IPS-15b (cell line): ENCODE measurements at regions not wholly inside any gene's neighbourhood (a gene's known extent, or its start where the extent isn't known, plus 50 kb on each side); places are given as distances from the start of the nearest gene placed in this dataset.

Source experiments
- H3K27me3 ChIP-seq: one replicate; pipeline ENCODE4 v1.6.1; 2013; ENCODE audit warnings: low read length; ENCODE audit not compliant: control insufficient read depth, insufficient read depth
- H3K36me3 ChIP-seq: one replicate; pipeline ENCODE4 v1.6.1; 2013; ENCODE audit warnings: low read length; ENCODE audit not compliant: control insufficient read depth, insufficient read depth
- H3K4me1 ChIP-seq: one replicate; pipeline ENCODE4 v1.6.1; 2013; ENCODE audit warnings: mild to moderate bottlenecking, low read length; ENCODE audit not compliant: control insufficient read depth, insufficient read depth
- H3K4me3 ChIP-seq: one replicate; pipeline ENCODE4 v1.5.1; 2013; ENCODE audit warnings: low read depth, low read length
- H3K9ac ChIP-seq: one replicate; pipeline ENCODE4 v1.6.1; 2013; ENCODE audit warnings: low read depth, mild to moderate bottlenecking, low read length
- H3K9me3 ChIP-seq: one replicate; pipeline ENCODE4 v1.6.1; 2013; ENCODE audit warnings: mild to moderate bottlenecking, low read length; ENCODE audit not compliant: control insufficient read depth, insufficient read depth

- Histone ChIP-seq H3K9me3 (no peaks in the 10 kb centered on the region), H3K9ac (no peak overlapping the region), H3K4me1 (peaks cover 4% of the 10 kb centered on the region), H3K36me3 (no peaks in the 10 kb centered on the region), H3K27me3 (no peaks in the 10 kb centered on the region), H3K4me3 (no peak overlapping the region)
Observed at GRCh38 chr11:134904103-134904790, 492.2 kb upstream of the B3GAT1 start.

GRCh38 chr11:134901955-134902918, 490.2 kb upstream of the B3GAT1 start:
- Histone ChIP-seq H3K27me3 (no peaks in the 10 kb centered on the region), H3K4me1 (peaks cover 4% of the 10 kb centered on the region)

GRCh38 chr11:134901542-134901941, 489.5 kb upstream of the B3GAT1 start:
- Histone ChIP-seq H3K4me3 (no peak overlapping the region), H3K9me3 (no peaks in the 10 kb centered on the region), H3K9ac (no peak overlapping the region), H3K36me3 (no peaks in the 10 kb centered on the region), H3K27me3 (no peaks in the 10 kb centered on the region), H3K4me1 (peaks cover 4% of the 10 kb centered on the region)

More at GRCh38 chr11:134901955-134902918, 490.2 kb upstream of the B3GAT1 start:
- Histone ChIP-seq H3K9ac (no peak overlapping the region), H3K4me3 (no peak overlapping the region), H3K9me3 (no peaks in the 10 kb centered on the region), H3K36me3 (no peaks in the 10 kb centered on the region)

- Histone ChIP-seq H3K9me3 (no peaks in the 10 kb centered on the region), H3K27me3 (no peaks in the 10 kb centered on the region), H3K4me1 (no peaks in the 10 kb centered on the region), H3K36me3 (no peaks in the 10 kb centered on the region), H3K4me3 (no peak overlapping the region), H3K9ac (no peak overlapping the region)
Observed at GRCh38 chr11:134893810-134894685, 482.0 kb upstream of the B3GAT1 start.

GRCh38 chr11:134890446-134890845, 478.4 kb upstream of the B3GAT1 start:
- no peaks in the 10 kb centered on the region for H3K9me3 ChIP-seq
- no peak overlapping the region for H3K4me3 ChIP-seq
- H3K9ac ChIP-seq: no peak overlapping the region
- H3K36me3 ChIP-seq: no peaks in the 10 kb centered on the region
- H3K4me1 ChIP-seq: no peaks in the 10 kb centered on the region
- H3K27me3 ChIP-seq: peaks cover 2% of the 10 kb centered on the region

- Histone ChIP-seq H3K27me3 (peaks cover 2% of the 10 kb centered on the region), H3K36me3 (no peaks in the 10 kb centered on the region), H3K4me1 (no peaks in the 10 kb centered on the region), H3K9ac (no peak overlapping the region), H3K9me3 (no peaks in the 10 kb centered on the region), H3K4me3 (no peak overlapping the region)
Observed at GRCh38 chr11:134889832-134890231, 477.8 kb upstream of the B3GAT1 start.

GRCh38 chr11:134888821-134889220, 476.8 kb upstream of the B3GAT1 start:
- no peaks in the 10 kb centered on the region for H3K4me1 ChIP-seq
- H3K36me3 ChIP-seq: no peaks in the 10 kb centered on the region
- H3K9ac ChIP-seq: no peak overlapping the region
- peaks cover 2% of the 10 kb centered on the region for H3K27me3 ChIP-seq
- H3K9me3 ChIP-seq: no peaks in the 10 kb centered on the region
- no peak overlapping the region for H3K4me3 ChIP-seq

GRCh38 chr11:134887896-134888295, 475.9 kb upstream of the B3GAT1 start:
- H3K36me3 ChIP-seq: no peaks in the 10 kb centered on the region
- H3K4me1 ChIP-seq: no peaks in the 10 kb centered on the region
- no peaks in the 10 kb centered on the region for H3K9me3 ChIP-seq
- H3K4me3 ChIP-seq: no peak overlapping the region
- H3K9ac ChIP-seq: no peak overlapping the region
- peaks cover 2% of the 10 kb centered on the region for H3K27me3 ChIP-seq

- Histone ChIP-seq H3K9ac (no peak overlapping the region), H3K27me3 (peaks cover 2% of the 10 kb centered on the region), H3K4me3 (no peak overlapping the region), H3K4me1 (no peaks in the 10 kb centered on the region), H3K36me3 (no peaks in the 10 kb centered on the region), H3K9me3 (no peaks in the 10 kb centered on the region)
Observed at GRCh38 chr11:134883484-134883883, 471.4 kb upstream of the B3GAT1 start.

- Histone ChIP-seq H3K9me3 (no peaks in the 10 kb centered on the region), H3K4me3 (no peak overlapping the region), H3K27me3 (no peaks in the 10 kb centered on the region), H3K4me1 (no peaks in the 10 kb centered on the region), H3K9ac (no peak overlapping the region), H3K36me3 (no peaks in the 10 kb centered on the region)
Observed at GRCh38 chr11:134882671-134883297, 470.7 kb upstream of the B3GAT1 start.

- no peak overlapping the region for H3K4me3 ChIP-seq
- no peak overlapping the region for H3K9ac ChIP-seq
- H3K27me3 ChIP-seq: no peaks in the 10 kb centered on the region
Observed at GRCh38 chr11:134882141-134882540, 470.1 kb upstream of the B3GAT1 start.

More at GRCh38 chr11:134882141-134882540, 470.1 kb upstream of the B3GAT1 start:
- Histone ChIP-seq H3K9me3 (no peaks in the 10 kb centered on the region), H3K36me3 (no peaks in the 10 kb centered on the region), H3K4me1 (no peaks in the 10 kb centered on the region)
